ENCODE measurements at regions not wholly inside any gene's neighbourhood (a gene's known extent, or its start where the extent isn't known, plus 50 kb on each side); places are given as distances from the start of the nearest gene placed in this dataset.

- Mint-ChIP-seq H3K4me3 (no peak overlapping the region), H3K27ac (no peak overlapping the region), H3K9me3 (ENCODE audit: low read depth) (no peaks in the 10 kb centered on the region), H3K36me3 (ENCODE audit: low read depth) (no peaks in the 10 kb centered on the region), H3K27me3 (peaks cover 9% of the 10 kb centered on the region), H3K4me1 (peaks cover 4% of the 10 kb centered on the region)
- no peak for ATAC-seq
- DNase-seq, result no peak
- ChIA-PET CTCF (interaction anchor here (0.6 kb wide), 1 partner anchor 22 kb away, joined by 3 read pairs; no protein-coding TSS in a partner anchor), POLR2A (interaction anchor here (1.0 kb wide), 1 partner anchor 135 kb away, joined by 4 read pairs; no protein-coding TSS in a partner anchor)
- intact Hi-C loops (cut with DNase I, micrococcal nuclease), result no loop called here
Observed at GRCh38 chr2:237257471-237257951, 156.5 kb downstream of the COL6A3 start.

- H3K27me3 Mint-ChIP-seq, result peaks cover 9% of the 10 kb centered on the region
- H3K4me1 Mint-ChIP-seq, result peaks cover 4% of the 10 kb centered on the region
- ATAC-seq (no peak), DNase-seq (no peak)
- H3K9me3 Mint-ChIP-seq (ENCODE audit: low read depth), result no peaks in the 10 kb centered on the region
- intact Hi-C loops (cut with DNase I, micrococcal nuclease), result no loop called here
- H3K4me3 Mint-ChIP-seq, result no peak overlapping the region
- H3K36me3 Mint-ChIP-seq (ENCODE audit: low read depth), result no peaks in the 10 kb centered on the region
- POLR2A ChIA-PET, result no interaction called here
- CTCF ChIA-PET, result interaction anchor here (0.6 kb wide), 1 partner anchor 23 kb away, joined by 3 read pairs; no protein-coding TSS in a partner anchor
- H3K27ac Mint-ChIP-seq, result no peak overlapping the region
Observed at GRCh38 chr2:237258116-237258515, 155.8 kb downstream of the COL6A3 start.

- Mint-ChIP-seq H3K4me3 (no peak overlapping the region), H3K27me3 (peaks cover 7% of the 10 kb centered on the region), H3K9me3 (ENCODE audit: low read depth) (no peaks in the 10 kb centered on the region), H3K27ac (no peak overlapping the region), H3K4me1 (peaks cover 4% of the 10 kb centered on the region), H3K36me3 (ENCODE audit: low read depth) (no peaks in the 10 kb centered on the region)
- POLR2A ChIA-PET, result no interaction called here
- ATAC-seq (no peak), DNase-seq (no peak)
- CTCF ChIA-PET, result no interaction called here
- intact Hi-C loops (cut with DNase I, micrococcal nuclease), result no loop called here
Observed at GRCh38 chr2:237258615-237259014, 155.3 kb downstream of the COL6A3 start.

- CTCF ChIA-PET, result no interaction called here
- H3K9me3 Mint-ChIP-seq (ENCODE audit: low read depth), result no peaks in the 10 kb centered on the region
- peaks cover 4% of the 10 kb centered on the region for H3K27me3 Mint-ChIP-seq
Observed at GRCh38 chr2:237259201-237259600, 154.8 kb downstream of the COL6A3 start.

GRCh38 chr2:237260039-237260620 is 153.8 kb downstream of the COL6A3 start:
- intact Hi-C loops (cut with DNase I, micrococcal nuclease), result no loop called here
- ATAC-seq, result no peak
- CTCF ChIA-PET, result no interaction called here
- no peak overlapping the region for H3K4me3 Mint-ChIP-seq
- peaks cover 4% of the 10 kb centered on the region for H3K4me1 Mint-ChIP-seq
- no peak overlapping the region for H3K27ac Mint-ChIP-seq
- POLR2A ChIA-PET, result no interaction called here
- DNase-seq, result no peak
- H3K36me3 Mint-ChIP-seq (ENCODE audit: low read depth), result no peaks in the 10 kb centered on the region
- peaks cover 2% of the 10 kb centered on the region for H3K27me3 Mint-ChIP-seq
- H3K9me3 Mint-ChIP-seq (ENCODE audit: low read depth), result no peaks in the 10 kb centered on the region

More at GRCh38 chr2:237259201-237259600, 154.8 kb downstream of the COL6A3 start:
- H3K4me3 Mint-ChIP-seq, result no peak overlapping the region
- H3K27ac Mint-ChIP-seq, result no peak overlapping the region
- POLR2A ChIA-PET, result no interaction called here
- H3K4me1 Mint-ChIP-seq, result peaks cover 4% of the 10 kb centered on the region
- no peaks in the 10 kb centered on the region for H3K36me3 Mint-ChIP-seq (ENCODE audit: low read depth)
- DNase-seq (no peak), ATAC-seq (no peak)
- intact Hi-C loops (cut with DNase I, micrococcal nuclease), result no loop called here

- no peaks in the 10 kb centered on the region for H3K9me3 Mint-ChIP-seq (ENCODE audit: low read depth)
- CTCF ChIA-PET, result no interaction called here
- POLR2A ChIA-PET, result no interaction called here
- no peak overlapping the region for H3K27ac Mint-ChIP-seq
- H3K4me1 Mint-ChIP-seq, result peaks cover 4% of the 10 kb centered on the region
- intact Hi-C loops (cut with DNase I, micrococcal nuclease), result no loop called here
- peaks cover 2% of the 10 kb centered on the region for H3K27me3 Mint-ChIP-seq
- DNase-seq, result no peak
- H3K36me3 Mint-ChIP-seq (ENCODE audit: low read depth), result no peaks in the 10 kb centered on the region
- ATAC-seq, result no peak
- H3K4me3 Mint-ChIP-seq, result no peak overlapping the region
Observed at GRCh38 chr2:237260686-237261085, 153.3 kb downstream of the COL6A3 start.

GRCh38 chr2:237261327-237261726 is 152.6 kb downstream of the COL6A3 start:
- Mint-ChIP-seq H3K4me3 (no peak overlapping the region), H3K27ac (no peak overlapping the region), H3K9me3 (ENCODE audit: low read depth) (no peaks in the 10 kb centered on the region), H3K36me3 (ENCODE audit: low read depth) (no peaks in the 10 kb centered on the region), H3K27me3 (peaks cover 2% of the 10 kb centered on the region), H3K4me1 (peaks cover 4% of the 10 kb centered on the region)
- POLR2A ChIA-PET, result no interaction called here
- CTCF ChIA-PET, result no interaction called here
- ATAC-seq (no peak), DNase-seq (no peak)
- intact Hi-C loops (cut with DNase I, micrococcal nuclease), result no loop called here

GRCh38 chr2:237262838-237263771 is 150.9 kb downstream of the COL6A3 start:
- CTCF ChIA-PET, result no interaction called here
- H3K36me3 Mint-ChIP-seq (ENCODE audit: low read depth), result no peaks in the 10 kb centered on the region
- no peak overlapping the region for H3K4me3 Mint-ChIP-seq
- H3K27ac Mint-ChIP-seq, result no peak overlapping the region
- intact Hi-C loops (cut with DNase I, micrococcal nuclease), result no loop called here
- no peak for ATAC-seq
- POLR2A ChIA-PET, result no interaction called here
- peaks cover 1% of the 10 kb centered on the region for H3K4me1 Mint-ChIP-seq
- peaks cover 2% of the 10 kb centered on the region for H3K27me3 Mint-ChIP-seq
- H3K9me3 Mint-ChIP-seq (ENCODE audit: low read depth), result no peaks in the 10 kb centered on the region
- no peak for DNase-seq

GRCh38 chr2:237264480-237265219 is 149.3 kb downstream of the COL6A3 start:
- Mint-ChIP-seq H3K4me1 (no peaks in the 10 kb centered on the region), H3K9me3 (ENCODE audit: low read depth) (no peaks in the 10 kb centered on the region), H3K27me3 (peaks cover 4% of the 10 kb centered on the region), H3K36me3 (ENCODE audit: low read depth) (no peaks in the 10 kb centered on the region), H3K4me3 (no peak overlapping the region), H3K27ac (no peak overlapping the region)
- ChIA-PET CTCF (no interaction called here), POLR2A (interaction anchor here (0.6 kb wide), 1 partner anchor 105 kb away, joined by 4 read pairs; no protein-coding TSS in a partner anchor)
- ATAC-seq (no peak), DNase-seq (no peak)
- intact Hi-C loops (cut with DNase I, micrococcal nuclease), result no loop called here

- Mint-ChIP-seq H3K27me3 (peaks cover 14% of the 10 kb centered on the region), H3K9me3 (ENCODE audit: low read depth) (no peaks in the 10 kb centered on the region), H3K36me3 (ENCODE audit: low read depth) (no peaks in the 10 kb centered on the region), H3K4me1 (no peaks in the 10 kb centered on the region), H3K27ac (no peak overlapping the region), H3K4me3 (no peak overlapping the region)
- POLR2A ChIA-PET, result interaction anchor here (0.6 kb wide), 1 partner anchor 619 kb away, joined by 3 read pairs; no protein-coding TSS in a partner anchor
- ATAC-seq (no peak), DNase-seq (no peak)
- CTCF ChIA-PET, result no interaction called here
- intact Hi-C loops (cut with DNase I, micrococcal nuclease), result no loop called here
Observed at GRCh38 chr2:237268004-237268708, 145.8 kb downstream of the COL6A3 start.

- ChIA-PET POLR2A (no interaction called here), CTCF (no interaction called here)
- H3K27me3 Mint-ChIP-seq, result peaks cover 14% of the 10 kb centered on the region
Observed at GRCh38 chr2:237269138-237269875, 144.7 kb downstream of the COL6A3 start.

More at GRCh38 chr2:237269138-237269875, 144.7 kb downstream of the COL6A3 start:
- Mint-ChIP-seq H3K4me3 (no peak overlapping the region), H3K27ac (no peak overlapping the region), H3K4me1 (no peaks in the 10 kb centered on the region), H3K9me3 (ENCODE audit: low read depth) (no peaks in the 10 kb centered on the region), H3K36me3 (ENCODE audit: low read depth) (no peaks in the 10 kb centered on the region)
- intact Hi-C loops (cut with DNase I, micrococcal nuclease), result no loop called here
- DNase-seq (no peak), ATAC-seq (no peak)
